GM10248 (cell line): ENCODE measurements at regions not wholly inside any gene's neighbourhood (a gene's known extent, or its start where the extent isn't known, plus 50 kb on each side); places are given as distances from the start of the nearest gene placed in this dataset.
"Not testable (repeated sequence)": the region's sequence is repeated elsewhere in the genome, so short reads cannot be mapped to it uniquely, and the experiment has no call there.

Source experiments
- CTCF ChIA-PET: fragments of 300-600 bp; sonication (Branson Sonifier 250); formaldehyde crosslinking; extraction: SDS; loops from one replicate; lab custom pipeline; 2021; ENCODE audit warnings: antibody characterized with exemption; lab: Yijun Ruan, JAX
- POLR2A ChIA-PET: fragments of 350-650 bp; sonication (Branson Sonifier 250); formaldehyde crosslinking; extraction: SDS; loops from one replicate; lab custom pipeline; 2020; ENCODE audit warnings: antibody characterized with exemption; lab: Yijun Ruan, JAX
- DNase-seq: peaks from one replicate; pipeline ENCODE4 v3.0.0; 2012; ENCODE audit errors: extremely low spot score
- TF ChIP-seq, protein P1 (sequence below): IDR thresholded peaks from 2 replicates; pipeline ENCODE4 v1.5.1; 2012; ENCODE audit warnings: mild to moderate bottlenecking, low read depth; ENCODE audit errors: extremely low read depth, missing control alignments, control extremely low read depth

DNA sequence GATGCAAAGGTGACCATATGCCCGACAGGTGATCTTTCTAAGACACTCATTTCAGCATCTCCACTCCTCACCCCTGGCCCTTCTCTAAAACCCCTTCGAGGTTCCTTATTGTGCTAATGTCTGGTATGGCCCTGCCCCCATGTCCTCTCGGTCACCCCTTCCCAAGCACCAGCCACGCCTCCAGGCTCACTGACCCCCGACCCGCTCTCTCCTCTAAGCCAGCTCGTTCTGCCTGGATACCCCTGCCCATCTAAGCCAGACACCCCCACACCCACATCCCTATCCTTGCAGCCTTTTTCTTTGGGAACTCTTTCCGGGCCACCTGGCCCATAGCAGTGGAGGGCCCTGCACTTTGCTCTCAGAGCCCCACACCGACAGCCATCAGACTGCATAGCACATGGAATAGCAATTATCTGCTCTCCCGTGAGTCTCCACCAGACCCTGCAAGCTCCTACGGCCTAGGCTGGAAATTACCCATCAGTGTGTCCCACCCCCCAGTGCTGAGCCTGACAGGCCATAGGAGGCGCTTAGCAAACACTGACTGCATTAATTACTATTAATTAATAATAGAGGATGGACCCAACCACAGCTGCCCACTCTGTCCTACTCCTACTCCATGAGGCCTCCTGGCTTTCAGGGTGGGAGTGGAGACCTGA, 176.7 kb downstream of the TMEM132E start:
- ChIA-PET POLR2A (no interaction called here), CTCF (no interaction called here)
- no peak for DNase-seq
- TF ChIP-seq, protein P1, sequence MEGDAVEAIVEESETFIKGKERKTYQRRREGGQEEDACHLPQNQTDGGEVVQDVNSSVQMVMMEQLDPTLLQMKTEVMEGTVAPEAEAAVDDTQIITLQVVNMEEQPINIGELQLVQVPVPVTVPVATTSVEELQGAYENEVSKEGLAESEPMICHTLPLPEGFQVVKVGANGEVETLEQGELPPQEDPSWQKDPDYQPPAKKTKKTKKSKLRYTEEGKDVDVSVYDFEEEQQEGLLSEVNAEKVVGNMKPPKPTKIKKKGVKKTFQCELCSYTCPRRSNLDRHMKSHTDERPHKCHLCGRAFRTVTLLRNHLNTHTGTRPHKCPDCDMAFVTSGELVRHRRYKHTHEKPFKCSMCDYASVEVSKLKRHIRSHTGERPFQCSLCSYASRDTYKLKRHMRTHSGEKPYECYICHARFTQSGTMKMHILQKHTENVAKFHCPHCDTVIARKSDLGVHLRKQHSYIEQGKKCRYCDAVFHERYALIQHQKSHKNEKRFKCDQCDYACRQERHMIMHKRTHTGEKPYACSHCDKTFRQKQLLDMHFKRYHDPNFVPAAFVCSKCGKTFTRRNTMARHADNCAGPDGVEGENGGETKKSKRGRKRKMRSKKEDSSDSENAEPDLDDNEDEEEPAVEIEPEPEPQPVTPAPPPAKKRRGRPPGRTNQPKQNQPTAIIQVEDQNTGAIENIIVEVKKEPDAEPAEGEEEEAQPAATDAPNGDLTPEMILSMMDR: no peak

DNA sequence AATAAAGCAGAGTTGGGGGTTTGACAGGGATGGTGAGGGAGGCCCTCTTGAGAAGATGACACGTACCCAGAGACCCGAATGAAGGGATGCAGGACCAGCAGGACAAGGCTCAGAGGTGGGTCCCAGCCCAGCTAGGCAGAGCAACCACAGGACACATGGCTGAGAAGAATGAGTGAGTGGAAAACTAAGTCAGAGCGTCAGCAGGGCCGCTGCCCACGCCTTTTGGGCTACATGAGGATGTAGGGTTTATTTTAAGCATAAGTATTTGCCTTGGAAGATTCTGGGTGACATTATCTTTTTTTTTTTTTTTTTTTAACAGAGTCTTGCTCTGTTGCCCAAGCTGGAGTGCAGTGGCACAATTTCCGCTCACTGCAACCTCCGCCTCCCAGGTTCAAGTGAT, 176.0 kb downstream of the TMEM132E start:
- no peak for DNase-seq
- POLR2A ChIA-PET: no interaction called here
- TF ChIP-seq, protein P1: no peak
- CTCF ChIA-PET: interaction anchor here (1.1 kb wide), 1 partner anchor 15 kb away, joined by 4 read pairs; no protein-coding TSS in a partner anchor

DNA sequence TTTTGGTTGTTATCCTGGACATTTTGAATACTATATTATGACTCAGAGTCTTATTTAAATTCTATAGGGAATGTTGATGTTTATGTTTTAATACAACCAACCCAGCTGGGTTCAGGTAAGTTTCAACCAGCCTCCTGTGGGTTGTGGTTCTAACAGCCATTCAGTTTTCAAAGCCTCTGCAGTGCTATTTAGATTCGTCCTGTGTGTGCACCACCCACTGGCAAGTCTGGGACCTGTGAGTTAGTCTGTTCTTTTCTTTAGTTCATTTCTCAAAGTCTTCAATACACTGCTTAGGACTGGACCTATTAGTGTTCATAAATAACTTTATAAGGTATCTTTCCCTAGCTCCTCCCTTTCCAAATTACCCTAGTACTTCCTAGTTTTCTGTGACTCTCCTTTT, 170.6 kb downstream of the TMEM132E start:
- ChIA-PET POLR2A (no interaction called here), CTCF (no interaction called here)
- TF ChIP-seq, protein P1: no peak
- DNase-seq: no peak

DNA sequence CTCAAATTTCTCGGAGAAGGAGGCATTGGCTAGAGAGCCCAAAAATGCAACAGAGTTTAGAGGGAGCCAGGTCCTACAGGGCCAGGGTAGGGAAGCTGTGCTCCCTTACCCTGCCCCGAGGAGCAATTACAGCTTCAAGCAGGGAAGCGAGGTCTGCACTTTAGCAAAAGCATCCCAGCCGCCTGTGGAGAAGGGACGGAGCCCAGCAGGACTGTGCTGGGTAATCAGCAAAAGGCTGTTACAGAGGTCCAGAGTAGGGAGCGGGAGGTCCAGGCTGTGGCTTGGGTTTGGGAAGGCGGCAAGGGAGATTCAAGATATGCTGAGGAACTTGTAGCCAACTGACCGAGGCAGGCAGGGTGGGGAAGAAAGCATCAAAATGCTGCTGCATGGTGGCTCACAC, 162.6 kb downstream of the TMEM132E start:
- POLR2A ChIA-PET: interaction anchor here (0.7 kb wide), 1 partner anchor 13 kb away, joined by 3 read pairs; no protein-coding TSS in a partner anchor
- TF ChIP-seq, protein P1: no peak
- DNase-seq: no peak
- CTCF ChIA-PET: no interaction called here

DNA sequence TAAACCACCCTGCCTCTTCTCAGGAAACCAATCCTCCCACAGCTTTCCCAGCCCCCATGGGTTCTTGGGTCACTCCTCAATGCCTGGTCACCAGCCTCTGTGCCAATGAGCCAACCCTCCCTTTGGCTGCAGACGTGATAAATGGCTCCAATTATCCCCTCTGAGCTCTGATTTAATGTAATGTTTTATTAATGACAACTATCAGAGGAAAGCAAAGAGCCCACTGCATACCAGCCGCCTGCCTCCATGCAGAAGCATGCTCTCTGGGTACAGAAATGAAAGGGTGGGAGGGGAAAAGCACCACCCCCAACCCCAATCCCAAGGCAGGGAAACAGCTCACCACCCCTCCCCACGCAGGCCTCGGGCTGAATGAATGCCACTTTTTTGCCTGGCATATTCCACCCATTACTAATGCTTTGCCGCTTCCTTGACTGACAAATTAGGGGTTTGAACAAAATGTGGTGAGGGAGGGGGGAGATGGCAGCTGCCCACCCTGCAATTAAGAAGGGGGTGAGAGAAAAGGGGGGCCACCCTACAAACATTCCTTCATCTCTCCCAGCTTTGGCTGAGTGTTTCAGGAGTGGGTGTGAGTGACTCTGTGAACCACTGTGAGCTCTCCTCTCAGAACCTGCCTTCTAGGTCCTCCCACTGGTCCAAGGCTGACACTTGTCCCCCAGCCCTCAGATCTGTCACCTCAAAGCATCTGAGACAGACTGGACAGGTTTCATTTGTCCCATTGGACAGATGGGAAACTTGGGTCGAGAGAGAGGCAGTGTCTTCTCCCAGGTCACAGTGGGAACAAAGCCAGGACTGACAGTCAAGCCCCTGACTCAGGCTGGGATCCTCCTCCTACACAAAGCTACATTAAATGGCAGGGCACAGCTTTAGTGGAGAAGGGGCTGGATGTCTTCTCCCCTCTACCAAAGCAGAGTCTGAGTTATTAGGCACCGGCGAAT, 161.5 kb downstream of the TMEM132E start:
- DNase-seq: no peak
- ChIA-PET CTCF (interaction anchor here (0.8 to 1.9 kb wide), 2 partner anchors 10 to 14 kb away, joined by 4 read pairs; no protein-coding TSS in a partner anchor), POLR2A (no interaction called here)
- TF ChIP-seq, protein P1: no peak

DNA sequence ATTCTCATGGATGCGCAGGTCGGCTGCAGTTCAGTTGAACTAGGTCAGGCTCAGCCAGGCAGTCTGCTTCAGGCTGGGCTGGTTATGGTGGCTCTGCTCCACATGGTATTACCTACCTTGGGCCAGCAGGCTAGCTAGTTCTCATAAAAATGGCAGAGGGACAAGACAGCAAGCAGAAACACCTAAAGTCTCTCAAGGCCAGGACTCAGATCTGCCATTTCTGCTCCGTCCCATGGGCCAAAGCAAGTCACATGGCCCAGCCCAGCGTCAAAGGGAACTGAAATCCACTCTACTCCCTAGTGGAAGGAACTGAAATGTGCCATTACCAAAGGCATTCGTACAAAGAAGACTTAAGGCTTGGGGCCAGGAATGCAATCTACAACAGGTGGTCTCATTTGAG, 160.0 kb downstream of the TMEM132E start:
- ChIA-PET CTCF (interaction anchor here (1.9 kb wide), 1 partner anchor 9 kb away, joined by 4 read pairs; no protein-coding TSS in a partner anchor), POLR2A (no interaction called here)
- DNase-seq: no peak
- TF ChIP-seq, protein P1: no peak

DNA sequence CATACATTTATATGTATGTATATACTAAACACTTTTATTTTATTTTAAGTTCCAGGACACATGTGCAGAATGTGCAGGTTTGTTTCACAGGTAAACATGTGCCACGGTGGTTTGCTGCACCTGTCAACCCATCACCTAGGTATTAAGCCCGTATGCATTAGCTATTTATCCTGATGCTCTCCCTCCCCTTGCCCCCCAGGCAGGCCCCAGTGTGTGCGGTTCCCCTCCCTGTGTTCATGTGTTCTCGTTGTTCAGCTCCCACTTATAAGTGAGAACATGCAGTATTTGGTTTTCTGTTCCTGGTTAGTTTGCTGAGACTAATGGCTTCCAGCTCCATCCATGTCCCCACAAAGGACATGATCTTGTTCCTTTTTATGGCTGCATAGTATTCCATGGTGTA, 158.3 kb downstream of the TMEM132E start:
- POLR2A ChIA-PET, CTCF ChIA-PET, DNase-seq: not testable (repeated sequence)
